Esophagus mucosa (tissue), 1 donor: ENCODE measurements at regions not wholly inside any gene's neighbourhood (a gene's known extent, or its start where the extent isn't known, plus 50 kb on each side); places are given as distances from the start of the nearest gene placed in this dataset.
"Not testable (repeated sequence)": the region's sequence is repeated elsewhere in the genome, so short reads cannot be mapped to it uniquely, and the experiment has no call there.

Experiments
- ATAC-seq: fragments of 200-7000 bp; cut with Tn5 transposase; one replicate; pipeline ENCODE4 v1.9.1; 2020
- donor health status: DM: yes; HTN: yes; CAD: no.

GRCh38 chr4:173091362-173091761 is 77.2 kb upstream of the GALNT7 start:
- no peak for ATAC-seq

GRCh38 chr4:173091958-173092357 is 76.7 kb upstream of the GALNT7 start:
- ATAC-seq, result no peak

GRCh38 chr4:173093361-173093760 is 75.2 kb upstream of the GALNT7 start:
- ATAC-seq, result no peak

GRCh38 chr4:173094739-173095421 is 73.7 kb upstream of the GALNT7 start:
- peak; percentile 45 for ATAC-seq

- ATAC-seq, result not testable (repeated sequence)
Observed at GRCh38 chr4:173099447-173099846, 69.2 kb upstream of the GALNT7 start.

- peak; percentile 90 for ATAC-seq
Observed at GRCh38 chr4:173111031-173111430, 57.6 kb upstream of the GALNT7 start.

GRCh38 chr4:173117430-173117829 is 51.2 kb upstream of the GALNT7 start:
- not testable (repeated sequence) for ATAC-seq
